GM18907 (cell line): ENCODE measurements at regions not wholly inside any gene's neighbourhood (a gene's known extent, or its start where the extent isn't known, plus 50 kb on each side); places are given as distances from the start of the nearest gene placed in this dataset.

Experiments
- ATAC-seq: cut with Tn5 transposase; IDR thresholded peaks from one replicate; pipeline ENCODE4 v1.9.1; 2021; ENCODE audit warnings: mild to moderate bottlenecking, moderate library complexity; ENCODE audit not compliant: unreplicated experiment

- ATAC-seq = no peak
These were observed 190.2 kb downstream of the GALR1 start for GRCh38 chr18:77439888-77440287.

DNA sequence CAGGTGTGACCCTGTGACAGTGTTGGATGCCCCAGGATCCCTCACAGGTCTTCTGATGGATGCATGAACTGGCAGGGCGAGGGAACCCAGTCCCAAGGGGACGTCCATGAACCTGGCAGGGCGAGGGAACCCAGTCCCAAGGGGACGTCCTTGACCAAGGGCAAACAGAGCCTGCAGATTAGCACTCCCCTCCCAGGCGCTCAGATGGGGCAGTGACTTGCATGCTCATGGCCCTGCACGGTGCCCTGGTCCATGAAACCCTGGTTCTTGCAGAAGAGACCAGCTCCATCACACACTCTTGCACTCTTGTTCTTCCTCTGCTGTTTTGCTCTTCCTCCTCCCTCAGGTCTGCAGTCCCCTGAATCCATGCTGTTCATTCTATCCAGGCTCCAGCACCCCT is 192.7 kb downstream of the GALR1 start:
- ATAC-seq = no peak

DNA sequence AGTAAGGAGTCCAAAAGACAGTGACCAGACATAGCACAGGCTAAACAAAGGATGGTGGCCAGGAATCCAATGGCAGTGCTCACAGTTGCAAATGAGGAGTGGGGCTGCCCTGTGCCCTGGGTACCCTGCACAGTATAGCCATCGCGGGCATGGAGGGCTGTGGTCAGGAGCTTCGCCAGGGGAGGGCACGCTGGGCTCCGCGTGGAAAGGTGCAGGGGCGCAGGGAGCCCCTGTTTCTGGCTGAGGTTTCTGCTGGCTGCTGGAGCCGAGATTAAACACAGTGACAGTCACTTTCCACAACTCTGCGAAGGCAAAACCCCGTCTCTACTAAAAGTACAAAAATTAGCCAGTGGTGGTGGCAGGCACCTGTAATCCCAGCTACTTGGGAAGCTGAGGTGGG is 194.7 kb downstream of the GALR1 start:
- no peak for ATAC-seq

GRCh38 chr18:77448046-77448445 is 198.4 kb downstream of the GALR1 start:
- ATAC-seq = no peak

DNA sequence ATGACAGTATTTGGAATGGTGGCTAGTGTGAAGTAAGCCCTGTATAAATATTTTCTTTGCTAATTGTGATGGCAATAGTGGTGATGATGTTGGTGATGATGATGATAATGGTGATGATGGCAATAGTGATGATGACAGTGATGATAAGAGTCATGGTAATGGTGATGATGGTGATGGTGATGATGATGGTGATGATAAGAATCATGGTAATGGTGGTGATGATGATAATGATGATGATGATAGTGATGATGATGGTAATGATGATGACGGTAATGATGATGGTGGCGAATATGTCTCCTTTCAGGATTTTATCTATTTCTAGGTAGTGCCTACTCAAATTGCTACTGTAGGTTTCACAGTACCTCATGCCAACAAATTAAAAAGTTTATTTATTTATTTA is 205.4 kb downstream of the GALR1 start:
- no peak for ATAC-seq

DNA sequence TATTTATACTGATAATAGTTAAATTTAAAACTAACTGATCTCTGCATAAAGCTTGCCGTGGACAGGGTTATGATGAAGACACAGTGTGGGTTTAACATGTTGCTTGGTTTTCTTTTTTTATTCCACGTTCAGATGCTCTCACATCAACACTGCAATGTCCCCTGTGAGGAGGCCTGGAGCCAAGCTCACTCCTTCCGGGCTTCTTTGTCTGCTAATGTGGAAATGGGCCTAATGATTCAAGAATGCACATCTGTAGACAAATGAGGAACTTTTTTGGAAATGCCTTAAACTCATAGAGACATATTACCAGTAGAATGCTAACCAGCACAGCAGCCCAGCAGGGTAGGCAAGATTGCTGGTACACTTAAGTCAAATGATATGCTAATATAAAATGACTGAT is 208.0 kb downstream of the GALR1 start:
- no peak for ATAC-seq

DNA sequence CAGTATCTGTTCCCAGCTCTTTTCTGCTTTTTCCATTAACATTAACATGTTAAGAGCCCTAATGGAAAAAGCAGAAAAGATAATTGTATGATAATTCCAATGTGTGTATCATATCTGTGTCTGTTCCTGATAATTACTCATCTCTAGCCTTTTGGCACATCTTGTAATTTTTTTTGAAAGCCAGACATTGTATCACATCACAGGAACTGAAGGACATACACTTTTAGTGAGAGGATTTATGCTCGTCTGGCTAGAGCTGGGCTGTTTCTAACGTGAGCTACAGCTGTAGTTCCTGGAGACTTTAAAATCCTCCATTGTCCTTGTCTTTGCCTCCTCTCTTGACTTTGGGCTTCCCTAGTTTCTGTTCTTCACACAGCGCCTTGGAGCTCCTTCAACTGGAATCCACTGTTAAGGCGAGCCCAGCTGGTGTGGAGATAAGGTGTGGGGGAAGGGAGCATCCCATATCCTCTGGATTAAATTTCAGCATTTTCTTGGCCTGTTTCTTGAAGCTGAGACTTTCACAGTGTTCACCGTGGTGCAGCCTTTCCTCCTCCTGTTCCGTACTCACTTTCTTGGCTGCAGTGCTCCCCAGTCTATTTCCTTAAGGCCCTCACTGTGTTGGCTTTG is 211.5 kb downstream of the GALR1 start:
- no peak for ATAC-seq

- ATAC-seq = no peak
These were observed 215.3 kb downstream of the GALR1 start for GRCh38 chr18:77464917-77465316.

DNA sequence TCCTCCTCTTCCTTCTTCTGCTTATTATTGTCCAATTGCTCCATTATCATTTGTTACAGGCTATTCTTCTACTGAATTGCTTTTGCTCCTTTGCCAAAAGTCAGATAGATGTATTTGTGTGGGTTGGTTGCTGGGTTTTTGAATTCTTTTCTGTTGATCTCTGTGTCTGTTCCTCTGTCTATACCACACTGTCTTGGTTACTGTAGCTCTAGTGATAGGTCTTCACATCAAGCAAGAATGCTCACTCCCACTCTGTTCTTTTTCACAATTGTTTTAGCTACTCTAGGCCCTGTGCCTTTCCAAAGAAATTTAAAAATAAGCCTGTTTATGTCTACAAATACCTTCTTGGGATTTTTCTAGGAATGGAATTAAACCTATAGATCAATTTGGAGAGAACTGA is 217.2 kb downstream of the GALR1 start:
- no peak for ATAC-seq

- no peak for ATAC-seq
These were observed 219.5 kb downstream of the GALR1 start for GRCh38 chr18:77469131-77469530.

- no peak for ATAC-seq
These were observed 221.1 kb downstream of the GALR1 start for GRCh38 chr18:77470569-77471413.

GRCh38 chr18:77472509-77472908 is 222.9 kb downstream of the GALR1 start:
- no peak for ATAC-seq

GRCh38 chr18:77478646-77479442 is 229.2 kb downstream of the GALR1 start:
- no peak for ATAC-seq

DNA sequence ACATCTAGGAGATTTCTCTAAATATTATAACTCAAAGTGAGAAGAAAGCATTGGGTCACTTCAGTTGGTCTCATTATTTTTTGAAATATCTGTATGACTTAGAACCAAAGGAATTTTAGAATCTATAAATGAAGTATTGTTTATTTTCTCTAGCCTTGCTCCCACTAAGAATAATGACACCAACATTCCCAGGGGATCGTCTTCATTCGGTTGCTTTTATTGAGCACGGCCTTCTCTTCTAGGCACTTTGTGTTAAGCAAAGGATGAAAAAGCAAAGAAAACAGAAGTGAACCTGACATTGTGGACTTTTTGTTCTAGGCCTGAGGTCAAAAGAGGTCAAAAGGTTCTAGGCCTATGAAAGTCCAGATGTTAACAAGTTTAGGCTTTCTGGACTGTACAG is 231.9 kb downstream of the GALR1 start:
- ATAC-seq = no peak

DNA sequence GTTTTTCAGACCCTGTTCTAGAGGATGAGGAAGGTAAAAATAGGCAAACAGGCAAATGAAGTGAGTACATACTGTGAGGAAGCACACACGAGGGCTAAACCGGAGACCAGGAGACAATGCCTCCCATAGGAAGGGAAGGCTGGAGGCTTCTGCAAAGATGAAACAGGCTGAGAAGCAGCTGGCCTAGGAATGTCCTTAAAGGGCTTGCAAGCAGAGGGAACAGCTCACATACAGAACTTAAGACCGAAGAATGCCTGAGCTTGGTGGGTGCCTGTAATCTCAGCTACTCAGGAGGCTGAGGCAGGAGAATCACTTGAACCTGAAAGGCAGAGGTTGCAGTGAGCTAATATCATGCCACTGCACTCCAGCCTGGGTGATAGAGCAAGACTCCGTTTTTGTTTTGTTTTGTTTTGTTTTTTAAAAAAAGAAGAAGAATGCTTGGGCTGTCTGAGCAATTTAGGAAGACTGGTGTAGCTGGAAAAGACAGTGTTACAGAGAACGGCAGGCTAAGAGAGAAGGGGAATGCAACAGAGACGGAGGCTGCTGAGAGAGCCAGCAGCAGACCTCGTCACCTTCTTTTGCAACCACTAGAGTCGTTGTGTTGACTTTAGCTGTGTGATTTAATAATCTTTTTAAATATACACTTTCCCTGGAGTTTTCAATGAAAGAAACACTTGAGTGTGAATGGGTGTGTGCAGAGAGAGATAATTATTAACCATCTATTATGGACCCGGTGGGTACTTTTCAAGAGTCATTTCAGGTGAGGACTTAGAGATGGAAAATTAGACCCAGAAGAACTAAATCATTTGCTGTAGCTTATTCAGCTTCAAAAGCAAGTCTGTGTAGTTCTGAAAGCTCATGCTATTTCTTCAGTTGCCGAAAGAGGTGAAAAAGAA is 232.8 kb downstream of the GALR1 start:
- ATAC-seq = no peak

DNA sequence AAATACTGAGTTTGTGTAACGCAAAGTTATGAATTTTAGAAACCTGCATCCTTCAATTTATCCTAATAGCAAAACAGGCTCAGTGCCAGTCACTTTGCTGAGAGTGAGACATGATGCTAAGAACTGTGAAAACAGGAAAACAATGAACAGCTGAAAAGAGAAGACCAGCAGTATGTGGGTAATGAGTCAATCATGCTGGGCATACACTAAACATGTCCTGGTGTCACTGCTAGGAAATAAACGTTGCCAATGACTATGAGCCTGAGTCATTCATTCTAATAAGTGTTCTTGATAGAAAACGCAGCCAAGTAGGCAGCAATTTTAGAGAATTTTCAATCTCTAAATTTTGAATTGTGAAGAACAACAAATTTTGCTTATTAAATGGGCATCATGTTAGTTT is 237.3 kb downstream of the GALR1 start:
- no peak for ATAC-seq

GRCh38 chr18:77487951-77488740 is 238.5 kb downstream of the GALR1 start:
- peak; percentile 59 for ATAC-seq

DNA sequence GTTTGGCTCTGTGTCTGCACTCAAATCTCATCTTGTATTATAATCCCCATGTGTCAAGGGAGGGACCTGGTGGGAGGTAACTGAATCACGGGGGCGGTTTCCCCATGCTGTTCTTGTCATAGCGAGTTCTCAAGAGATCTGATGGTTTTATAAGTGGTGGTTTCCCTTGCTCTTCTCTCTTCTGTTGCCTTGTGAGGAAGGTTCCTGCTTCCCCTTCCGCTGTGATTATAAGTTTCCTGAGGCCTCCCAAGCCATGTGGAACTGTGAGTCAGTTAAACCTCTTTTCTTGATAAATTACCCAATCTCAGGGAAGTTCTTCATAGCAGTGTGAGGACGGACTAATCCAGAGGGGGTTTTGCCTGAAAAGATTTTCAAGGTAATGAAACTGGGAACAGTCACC is 245.4 kb downstream of the GALR1 start:
- ATAC-seq = no peak

GRCh38 chr18:77495982-77496690 is 246.5 kb downstream of the GALR1 start:
- no peak for ATAC-seq
